ENCODE measurements at regions not wholly inside any gene's neighbourhood (a gene's known extent, or its start where the extent isn't known, plus 50 kb on each side); places are given as distances from the start of the nearest gene placed in this dataset.
"Not testable (repeated sequence)": the region's sequence is repeated elsewhere in the genome, so short reads cannot be mapped to it uniquely, and the experiment has no call there.

- no peak overlapping the region for H3K4me3 ChIP-seq (ENCODE audit: low read depth, low read length)
- no peak for TF ChIP-seq CTCF (IDR thresholded peaks at IDR 0.05; ENCODE audit: borderline replicate concordance, insufficient read depth, low read depth, low read length)
Measured at GRCh38 chr2:67329513-67329912, 67.6 kb upstream of the ETAA1 start.

- TF ChIP-seq CTCF (IDR thresholded peaks at IDR 0.05; ENCODE audit: borderline replicate concordance, insufficient read depth, low read depth, low read length) = no peak
- no peak overlapping the region for H3K4me3 ChIP-seq (ENCODE audit: low read depth, low read length)
Measured at GRCh38 chr2:67329951-67330350, 67.2 kb upstream of the ETAA1 start.

GRCh38 chr2:67331419-67332086 lies 65.6 kb upstream of the ETAA1 start:
- H3K4me3 ChIP-seq (ENCODE audit: low read depth, low read length) = not testable (repeated sequence)

GRCh38 chr2:67337903-67338302 lies 59.2 kb upstream of the ETAA1 start:
- H3K4me3 ChIP-seq (ENCODE audit: low read depth, low read length) = no peak overlapping the region
- no peak for TF ChIP-seq CTCF (IDR thresholded peaks at IDR 0.05; ENCODE audit: borderline replicate concordance, insufficient read depth, low read depth, low read length)

- TF ChIP-seq CTCF (IDR thresholded peaks at IDR 0.05; ENCODE audit: borderline replicate concordance, insufficient read depth, low read depth, low read length) = no peak
- no peak overlapping the region for H3K4me3 ChIP-seq (ENCODE audit: low read depth, low read length)
Measured at GRCh38 chr2:67338601-67339233, 58.4 kb upstream of the ETAA1 start.

- no peak for TF ChIP-seq CTCF (IDR thresholded peaks at IDR 0.05; ENCODE audit: borderline replicate concordance, insufficient read depth, low read depth, low read length)
- H3K4me3 ChIP-seq (ENCODE audit: low read depth, low read length) = no peak overlapping the region
Measured at GRCh38 chr2:67339234-67339885, 57.8 kb upstream of the ETAA1 start.

GRCh38 chr2:67340133-67341011 lies 56.8 kb upstream of the ETAA1 start:
- TF ChIP-seq CTCF (IDR thresholded peaks at IDR 0.05; ENCODE audit: borderline replicate concordance, insufficient read depth, low read depth, low read length) = no peak

More at GRCh38 chr2:67340133-67341011, 56.8 kb upstream of the ETAA1 start:
- no peak overlapping the region for H3K4me3 ChIP-seq (ENCODE audit: low read depth, low read length)
